ENCODE measurements at regions not wholly inside any gene's neighbourhood (a gene's known extent, or its start where the extent isn't known, plus 50 kb on each side); places are given as distances from the start of the nearest gene placed in this dataset.

- TF ChIP-seq, protein P1, sequence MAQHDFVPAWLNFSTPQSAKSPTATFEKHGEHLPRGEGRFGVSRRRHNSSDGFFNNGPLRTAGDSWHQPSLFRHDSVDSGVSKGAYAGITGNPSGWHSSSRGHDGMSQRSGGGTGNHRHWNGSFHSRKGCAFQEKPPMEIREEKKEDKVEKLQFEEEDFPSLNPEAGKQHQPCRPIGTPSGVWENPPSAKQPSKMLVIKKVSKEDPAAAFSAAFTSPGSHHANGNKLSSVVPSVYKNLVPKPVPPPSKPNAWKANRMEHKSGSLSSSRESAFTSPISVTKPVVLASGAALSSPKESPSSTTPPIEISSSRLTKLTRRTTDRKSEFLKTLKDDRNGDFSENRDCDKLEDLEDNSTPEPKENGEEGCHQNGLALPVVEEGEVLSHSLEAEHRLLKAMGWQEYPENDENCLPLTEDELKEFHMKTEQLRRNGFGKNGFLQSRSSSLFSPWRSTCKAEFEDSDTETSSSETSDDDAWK (CRISPR knock-in tag; IDR thresholded peaks at IDR 0.05), result no peak
- TF ChIP-seq ZSCAN22 (CRISPR knock-in tag; IDR thresholded peaks at IDR 0.05) (no peak), ZNF607 (CRISPR knock-in tag; IDR thresholded peaks at IDR 0.05; ENCODE audit: borderline replicate concordance) (no peak), STAT5B (CRISPR knock-in tag; IDR thresholded peaks at IDR 0.05) (no peak), FOXK2 (IDR thresholded peaks at IDR 0.05) (no peak), SMARCE1 (IDR thresholded peaks at IDR 0.05; ENCODE audit: borderline replicate concordance) (no peak), ZFP82 (CRISPR knock-in tag; IDR thresholded peaks at IDR 0.05; ENCODE audit: borderline replicate concordance) (no peak)
- TF ChIP-seq, protein P2, sequence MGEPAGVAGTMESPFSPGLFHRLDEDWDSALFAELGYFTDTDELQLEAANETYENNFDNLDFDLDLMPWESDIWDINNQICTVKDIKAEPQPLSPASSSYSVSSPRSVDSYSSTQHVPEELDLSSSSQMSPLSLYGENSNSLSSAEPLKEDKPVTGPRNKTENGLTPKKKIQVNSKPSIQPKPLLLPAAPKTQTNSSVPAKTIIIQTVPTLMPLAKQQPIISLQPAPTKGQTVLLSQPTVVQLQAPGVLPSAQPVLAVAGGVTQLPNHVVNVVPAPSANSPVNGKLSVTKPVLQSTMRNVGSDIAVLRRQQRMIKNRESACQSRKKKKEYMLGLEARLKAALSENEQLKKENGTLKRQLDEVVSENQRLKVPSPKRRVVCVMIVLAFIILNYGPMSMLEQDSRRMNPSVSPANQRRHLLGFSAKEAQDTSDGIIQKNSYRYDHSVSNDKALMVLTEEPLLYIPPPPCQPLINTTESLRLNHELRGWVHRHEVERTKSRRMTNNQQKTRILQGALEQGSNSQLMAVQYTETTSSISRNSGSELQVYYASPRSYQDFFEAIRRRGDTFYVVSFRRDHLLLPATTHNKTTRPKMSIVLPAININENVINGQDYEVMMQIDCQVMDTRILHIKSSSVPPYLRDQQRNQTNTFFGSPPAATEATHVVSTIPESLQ (CRISPR knock-in tag; conservative IDR thresholded peaks at IDR 0.05), result no peak
These were observed 208.4 kb downstream of the CSNK1G3 start (continued) for GRCh38 chr5:123720339-123720738.

DNA sequence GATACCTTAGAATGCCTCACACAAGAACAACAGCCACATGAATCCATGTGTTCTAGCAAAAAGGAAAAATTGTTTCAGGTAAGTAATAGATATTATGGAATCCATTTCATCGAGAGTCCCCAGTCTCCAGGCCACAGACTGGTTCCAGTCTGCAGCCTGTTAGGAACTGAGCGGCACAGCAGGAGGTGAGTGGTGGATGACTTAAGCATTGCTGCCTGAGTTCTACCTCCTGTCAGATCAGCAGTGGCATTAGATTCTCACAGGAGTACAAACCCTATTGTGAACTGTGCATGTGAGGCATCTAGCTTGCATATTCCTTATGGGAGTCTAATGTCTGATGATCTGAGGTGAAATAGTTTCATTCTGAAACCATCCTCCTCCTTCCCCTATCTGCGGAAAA lies 207.0 kb downstream of the CSNK1G3 start:
- FAIRE-seq (no peak), ATAC-seq (no peak), DNase-seq (ENCODE audit: low spot score) (no peak)
- H3K79me2 ChIP-seq (ENCODE audit: insufficient read depth, low read length), result no peaks in the 10 kb centered on the region
- no peak overlapping the region for H3K9ac ChIP-seq (ENCODE audit: insufficient read depth, low read depth, low read length)
- no peaks in the 10 kb centered on the region for H3K4me1 ChIP-seq (ENCODE audit: insufficient read depth, low read length)
- ChIA-PET CTCF (ENCODE audit: low intra/inter-chr PET ratio, low total read pairs) (no interaction called here), POLR2A (no interaction called here)
- TF ChIP-seq IKZF4 (CRISPR knock-in tag; IDR thresholded peaks at IDR 0.05; ENCODE audit: borderline replicate concordance, low read depth, not compliant biosample characterization) (no peak), NFE2L2 (IDR thresholded peaks at IDR 0.05; ENCODE audit: low read length) (no peak), SETDB1 (CRISPR knock-in tag; IDR thresholded peaks at IDR 0.05; ENCODE audit: borderline replicate concordance) (no peak), THAP11 (CRISPR knock-in tag; IDR thresholded peaks at IDR 0.05) (no peak), SMYD3 (CRISPR knock-in tag; IDR thresholded peaks at IDR 0.05) (no peak), MAX (IDR thresholded peaks at IDR 0.05) (no peak)
- H3K36me3 ChIP-seq (replicated peaks in 1 of 2; ENCODE audit: control insufficient read depth in 1 of 2, insufficient read depth in 2 of 2, low read length in 2 of 2), result no peaks in the 10 kb centered on the region
- intact Hi-C loops (cut with micrococcal nuclease; ENCODE audit: unreplicated experiment) (no loop called here), in situ Hi-C loops (cut with HindIII; ENCODE audit: extremely low pct_ligation_motif_present, low pct_unique_long_range_greater_than_20kb) (no loop called here)
- no peak overlapping the region for H3K4me2 ChIP-seq (ENCODE audit: low read depth, low read length)
- peaks cover 8% of the 10 kb centered on the region; the same call in 1 of the 2 replicates for H3K9me3 ChIP-seq (ENCODE audit: low read length)
- H3K27ac ChIP-seq (ENCODE audit: extremely low read length, insufficient read depth, low read length), result no peak overlapping the region
- WGBS (ENCODE audit: low lambda C conversion rate), result 42% methylated on average over 3 of the region's 3 CpGs
- no peaks in the 10 kb centered on the region for H4K20me1 ChIP-seq (ENCODE audit: insufficient read depth, low read length)
- no peak overlapping the region for H3K4me3 ChIP-seq (replicated peaks in 1 of 3; ENCODE audit: insufficient read depth in 1 of 3, low read depth in 2 of 3, low read length in 3 of 3)
- H2AFZ ChIP-seq (ENCODE audit: low read length), result no peak overlapping the region
- no TSS peak for BruUV-seq (replicated peaks)
- H3K27me3 ChIP-seq (ENCODE audit: control insufficient read depth in 1 of 2, insufficient read depth in 2 of 2, low read length in 2 of 2), result no peaks in the 10 kb centered on the region
